ENCODE measurements at regions not wholly inside any gene's neighbourhood (a gene's known extent, or its start where the extent isn't known, plus 50 kb on each side); places are given as distances from the start of the nearest gene placed in this dataset.

GRCh38 chr9:73024601-73025034, 71.8 kb upstream of the ALDH1A1 start:
- peaks cover 8 to 24% of the 10 kb centered on the region in 2 experiments; a peak in 3 of 5 replicates for H3K4me1 ChIP-seq (replicated peaks in 1 of 2; ENCODE audit: control insufficient read depth in 2 of 2, insufficient read depth in 2 of 2, low read length in 2 of 2)
- H3K4me2 ChIP-seq (ENCODE audit: insufficient read depth, low read length) = peak overlapping the region; percentile 6; the same call in 1 of the 2 replicates
- in situ Hi-C loops (cut with MboI) (no loop called here), intact Hi-C loops (cut with micrococcal nuclease) (loop anchor here (2.0 to 5.0 kb wide), 4 partner anchors 14 to 158 kb away; partner anchors contain the start of gene ALDH1A1)
- no peaks in the 10 kb centered on the region for H4K20me1 ChIP-seq (replicated peaks; ENCODE audit: control insufficient read depth, insufficient read depth, low read length)
- H3K27ac ChIP-seq (ENCODE audit: extremely low read depth, low read depth, low read length) = peak overlapping the region; percentile 74; the same call in 2 of the 3 replicates
- H3K9me1 ChIP-seq (ENCODE audit: control insufficient read depth, insufficient read depth, low read length) = no peaks in the 10 kb centered on the region
- ATAC-seq = peak; percentile 76
- no peaks in the 10 kb centered on the region for H3K79me2 ChIP-seq (ENCODE audit: control insufficient read depth, insufficient read depth, low read length)
- ChIA-PET CTCF (ENCODE audit: low intra/inter-chr PET ratio) (no interaction called here), POLR2A (interaction anchor here (0.7 kb wide), 1 partner anchor 156 kb away, joined by 3 read pairs; no protein-coding TSS in a partner anchor)
- H3K4me3 ChIP-seq = no peak overlapping the region
- FAIRE-seq = peak; percentile 90
- H3K36me3 ChIP-seq (ENCODE audit: control insufficient read depth, insufficient read depth, low read length) = peaks cover 5% of the 10 kb centered on the region; the same call in 1 of the 3 replicates
- 0 out of 2 replicates have a peak overlapping the region, but pooled peaks have one; percentile 35 for H2AFZ ChIP-seq (ENCODE audit: low read depth, low read length)
- H3K9ac ChIP-seq (ENCODE audit: insufficient read depth in 1 of 2, low read depth in 2 of 2, low read length in 2 of 2) = peak overlapping the region in 1 of 2 experiments; percentile 34; a peak in 1 of 4 replicates
- BruUV-seq (replicated peaks) = no TSS peak
- no peaks in the 10 kb centered on the region for H3K27me3 ChIP-seq (ENCODE audit: control insufficient read depth in 2 of 2, insufficient read depth in 2 of 2, low read length in 2 of 2)
- 2% methylated on average over 4 of the region's 6 CpGs for WGBS (ENCODE audit: insufficient coverage, low coverage, missing lambda C conversion rate)
- peak; percentile 60 to 86 (median 68) for DNase-seq (ENCODE audit: extremely low read depth in 1 of 4, low spot score in 3 of 4)
- 0 out of 2 replicates have a peak, but pooled peaks cover 6% of the 10 kb centered on the region for H3K9me3 ChIP-seq (replicated peaks; ENCODE audit: control insufficient read depth, insufficient read depth, low read depth, low read length)
- no peak for TF ChIP-seq STAG1 (CRISPR knock-in tag; IDR thresholded peaks at IDR 0.05; ENCODE audit: borderline replicate concordance)
- peak; percentile 85 for TF ChIP-seq HMGN3 (IDR thresholded peaks at IDR 0.05; ENCODE audit: borderline replicate concordance, extremely low read depth, insufficient read length, low read depth, low read length)
- TF ChIP-seq BRF2 (IDR thresholded peaks at IDR 0.05; ENCODE audit: borderline replicate concordance, insufficient read depth, insufficient read length) = no peak
- TF ChIP-seq ZNF699 (CRISPR knock-in tag; IDR thresholded peaks at IDR 0.05; ENCODE audit: insufficient replicate concordance) = no peak
- peak; percentile 80 for TF ChIP-seq HES1 (IDR thresholded peaks at IDR 0.05; ENCODE audit: low read depth)
- peak; percentile 98 for TF ChIP-seq MTA2 (IDR thresholded peaks at IDR 0.05; ENCODE audit: low read depth)
- no peak for TF ChIP-seq RBM34 (IDR thresholded peaks at IDR 0.05; ENCODE audit: borderline replicate concordance, insufficient read depth, low read length)
- no peak for TF ChIP-seq ASH1L (IDR thresholded peaks at IDR 0.05; ENCODE audit: borderline replicate concordance, low read depth, partially characterized antibody)
- no peak for TF ChIP-seq RFX7 (CRISPR knock-in tag; IDR thresholded peaks at IDR 0.05)
- no peak for TF ChIP-seq E2F1 (CRISPR knock-in tag; IDR thresholded peaks at IDR 0.05)
- no peak for TF ChIP-seq ZNF347 (CRISPR knock-in tag; IDR thresholded peaks at IDR 0.05; ENCODE audit: low read depth)
- TF ChIP-seq KDM1A (IDR thresholded peaks at IDR 0.05) = peak; percentile 97
- TF ChIP-seq SMARCE1 (IDR thresholded peaks at IDR 0.05) = peak; percentile 98
- peak; percentile 93 for TF ChIP-seq RNF2 (IDR thresholded peaks at IDR 0.05)
- no peak for TF ChIP-seq DEAF1 (CRISPR knock-in tag; IDR thresholded peaks at IDR 0.05)
- TF ChIP-seq LARP7 (IDR thresholded peaks at IDR 0.05) = no peak
- no peak for TF ChIP-seq KAT2B (IDR thresholded peaks at IDR 0.05; ENCODE audit: low read depth, low read length)
